22Rv1 (cell line): ENCODE measurements at regions not wholly inside any gene's neighbourhood (a gene's known extent, or its start where the extent isn't known, plus 50 kb on each side); places are given as distances from the start of the nearest gene placed in this dataset.

Experiments
- H3K27ac ChIP-seq: fragments of 450-650 bp; 2 replicates; pipeline ENCODE4 v1.5.1; 2017
- CTCF ChIP-seq: fragments of 450-650 bp; IDR thresholded peaks from 2 replicates; pipeline ENCODE4 v1.5.1; 2017; ENCODE audit warnings: mild to moderate bottlenecking
- ZFX ChIP-seq: fragments of 450-650 bp; IDR thresholded peaks from 2 replicates; pipeline ENCODE4 v1.6.1; 2017; ENCODE audit warnings: antibody characterized with exemption, borderline replicate concordance

- no peak overlapping the region for H3K27ac ChIP-seq
- TF ChIP-seq ZFX (no peak), CTCF (no peak)
Observed at GRCh38 chr6:94736236-94736635, 841.1 kb upstream of the MANEA start.

DNA sequence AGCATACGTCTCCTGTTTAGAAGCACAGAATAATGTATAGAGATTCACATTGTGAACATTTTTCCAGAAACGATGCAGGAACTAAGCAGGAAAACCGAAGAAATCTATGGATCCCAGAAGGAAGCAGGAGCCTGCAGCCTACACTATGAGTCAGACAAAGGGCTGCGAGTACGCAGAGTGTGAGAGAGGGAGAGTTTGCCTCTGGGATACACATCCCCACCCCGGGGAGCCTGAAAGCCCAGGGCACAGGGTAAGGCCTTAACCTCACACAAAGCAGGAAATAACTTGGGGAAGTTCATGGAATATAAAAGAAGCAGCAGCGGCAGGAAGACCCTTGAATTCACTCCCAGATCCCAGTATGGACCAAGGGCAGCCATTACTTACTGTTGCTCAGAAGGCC, 842.1 kb upstream of the MANEA start:
- H3K27ac ChIP-seq: no peak overlapping the region
- no peak for TF ChIP-seq ZFX
- no peak for TF ChIP-seq CTCF

GRCh38 chr6:94734751-94735150, 842.6 kb upstream of the MANEA start:
- no peak for TF ChIP-seq CTCF
- no peak for TF ChIP-seq ZFX
- H3K27ac ChIP-seq: no peak overlapping the region

GRCh38 chr6:94733066-94733465, 844.3 kb upstream of the MANEA start:
- H3K27ac ChIP-seq: no peak overlapping the region
- TF ChIP-seq CTCF (no peak), ZFX (no peak)

- H3K27ac ChIP-seq: no peak overlapping the region
- TF ChIP-seq CTCF: no peak
- no peak for TF ChIP-seq ZFX
Observed at GRCh38 chr6:94727710-94728109, 849.6 kb upstream of the MANEA start.

DNA sequence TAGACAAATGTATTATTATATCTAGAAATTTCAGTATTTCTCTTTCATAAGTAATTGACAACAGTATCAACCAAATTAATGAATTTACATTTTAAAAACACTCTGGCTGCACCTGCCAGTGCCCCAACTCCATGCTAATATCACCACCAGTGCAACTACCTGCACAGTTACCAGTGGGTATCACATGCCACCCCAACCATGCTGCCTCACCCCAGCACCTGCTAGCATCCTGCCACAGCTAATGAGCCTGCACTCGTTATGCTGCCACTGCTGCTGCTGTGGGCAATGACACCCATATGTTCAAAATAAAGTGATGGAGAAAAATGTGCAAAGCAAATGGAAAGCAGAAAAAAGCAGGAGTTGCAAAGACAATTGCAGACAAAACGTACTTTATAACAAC, 855.9 kb upstream of the MANEA start:
- no peak for TF ChIP-seq CTCF
- TF ChIP-seq ZFX: no peak

GRCh38 chr6:94713446-94713845, 863.9 kb upstream of the MANEA start:
- no peak overlapping the region for H3K27ac ChIP-seq
- TF ChIP-seq CTCF (no peak), ZFX (no peak)

More for the DNA sequence above, 855.9 kb upstream of the MANEA start:
- no peak overlapping the region for H3K27ac ChIP-seq
